Neural cell (in vitro differentiated cells): ENCODE measurements at regions not wholly inside any gene's neighbourhood (a gene's known extent, or its start where the extent isn't known, plus 50 kb on each side); places are given as distances from the start of the nearest gene placed in this dataset.

Experiments
- H2AFZ ChIP-seq: fragments of 200-600, 300-800 bp; sonication (generic), shearing (Covaris generic); 2 replicates; pipeline ENCODE4 v1.6.0; 2014; ENCODE audit warnings: low read depth, mild to moderate bottlenecking, antibody characterized with exemption, low read length, moderate library complexity
- H3F3A ChIP-seq: fragments of 200-600 bp; shearing (Covaris generic); 2 replicates; pipeline ENCODE4 v1.6.1; 2016; ENCODE audit warnings: mild to moderate bottlenecking, moderate library complexity, mixed read lengths, antibody characterized with exemption, low read length; ENCODE audit not compliant: insufficient read depth, poor library complexity, severe bottlenecking
- H3K27ac ChIP-seq: fragments of 200-600, 300-800 bp; sonication (generic), shearing (Covaris generic); 2 replicates; pipeline ENCODE4 v1.5.1; 2014; ENCODE audit warnings: mild to moderate bottlenecking, low read length, moderate library complexity
- H3K27me3 ChIP-seq: fragments of 300-800, 200-600 bp; sonication (generic), shearing (Covaris generic); 2 replicates; pipeline ENCODE4 v1.6.0; 2014; ENCODE audit warnings: mild to moderate bottlenecking, low read depth, low read length, moderate library complexity; ENCODE audit not compliant: insufficient read depth
- H3K36me3 ChIP-seq: fragments of 300-800, 200-600 bp; sonication (generic), shearing (Covaris generic); 2 replicates; pipeline ENCODE4 v1.5.1; 2014; ENCODE audit warnings: mild to moderate bottlenecking, antibody characterized with exemption, low read length, moderate library complexity; ENCODE audit not compliant: insufficient read depth
- H3K4me2 ChIP-seq: fragments of 300-800, 200-600 bp; sonication (generic), shearing (Covaris generic); 2 replicates; pipeline ENCODE4 v1.6.0; 2014; ENCODE audit warnings: mild to moderate bottlenecking, low read length
- H3K4me3 ChIP-seq: fragments of 300-800, 200-600 bp; sonication (generic), shearing (Covaris generic); 2 replicates; pipeline ENCODE4 v1.5.1; 2014; ENCODE audit warnings: mild to moderate bottlenecking, low read length, moderate library complexity
- H3K79me2 ChIP-seq: fragments of 200-600 bp; shearing (Covaris generic); replicated peaks from 2 replicates; pipeline ENCODE4 v1.6.0; 2014; ENCODE audit warnings: mild to moderate bottlenecking, low read length, moderate library complexity; ENCODE audit not compliant: insufficient read depth
- H3K9ac ChIP-seq: fragments of 300-800, 200-600 bp; sonication (generic), shearing (Covaris generic); 2 replicates; pipeline ENCODE4 v1.6.1; 2016; ENCODE audit warnings: mild to moderate bottlenecking, low read length, mixed read lengths
- H3K9me2 ChIP-seq: fragments of 200-600 bp; shearing (Covaris generic); 2 replicates; pipeline ENCODE4 v1.6.1; 2016; ENCODE audit warnings: mild to moderate bottlenecking, low read length, mixed read lengths; ENCODE audit not compliant: insufficient read depth
- H3K9me3 ChIP-seq: fragments of 200-600, 300-800 bp; sonication (generic), shearing (Covaris generic); 2 replicates; pipeline ENCODE4 v1.6.1; 2016; ENCODE audit warnings: mild to moderate bottlenecking, mixed run types, low read length, moderate library complexity, mixed read lengths
- H4K20me1 ChIP-seq: fragments of 200-600 bp; shearing (Covaris generic); 2 replicates; pipeline ENCODE4 v1.6.1; 2016; ENCODE audit warnings: mild to moderate bottlenecking, mixed run types; ENCODE audit not compliant: insufficient read depth
- EP300 ChIP-seq: fragments of 450-650 bp; conservative IDR thresholded peaks from 2 replicates; pipeline ENCODE4 v1.6.1; 2014; ENCODE audit warnings: antibody characterized with exemption, mild to moderate bottlenecking, moderate library complexity; ENCODE audit not compliant: poor library complexity, severe bottlenecking
- EZH2 ChIP-seq: fragments of 200-600, 300-800 bp; shearing (Covaris generic), sonication (generic); IDR thresholded peaks from 2 replicates; pipeline ENCODE4 v1.6.1; 2014; ENCODE audit warnings: antibody characterized with exemption, low read length, borderline replicate concordance, mild to moderate bottlenecking; ENCODE audit not compliant: insufficient read depth, poor library complexity, severe bottlenecking
- MXI1 ChIP-seq: fragments of 450-650 bp; conservative IDR thresholded peaks from 2 replicates; pipeline ENCODE4 v1.6.1; 2014; ENCODE audit warnings: antibody characterized with exemption, mild to moderate bottlenecking; ENCODE audit not compliant: poor library complexity, severe bottlenecking
- POLR2AphosphoS5 ChIP-seq: IDR thresholded peaks from 2 replicates; pipeline ENCODE4 v1.6.1; 2012
- RAD21 ChIP-seq: fragments of 450-650 bp; conservative IDR thresholded peaks from 2 replicates; pipeline ENCODE4 v1.6.1; 2014; ENCODE audit warnings: antibody characterized with exemption, mild to moderate bottlenecking, moderate library complexity
- TAF1 ChIP-seq: IDR thresholded peaks from 2 replicates; pipeline ENCODE4 v1.6.1; 2012; ENCODE audit warnings: low read depth
- TF ChIP-seq, protein P1 (sequence below): IDR thresholded peaks from 2 replicates; pipeline ENCODE4 v1.6.1; 2012; ENCODE audit warnings: borderline replicate concordance
- TF ChIP-seq, protein P2 (sequence below): fragments of 450-650 bp; IDR thresholded peaks from 2 replicates; pipeline ENCODE4 v1.5.1; 2014; ENCODE audit warnings: antibody characterized with exemption, mild to moderate bottlenecking, moderate library complexity; ENCODE audit not compliant: poor library complexity, severe bottlenecking

DNA sequence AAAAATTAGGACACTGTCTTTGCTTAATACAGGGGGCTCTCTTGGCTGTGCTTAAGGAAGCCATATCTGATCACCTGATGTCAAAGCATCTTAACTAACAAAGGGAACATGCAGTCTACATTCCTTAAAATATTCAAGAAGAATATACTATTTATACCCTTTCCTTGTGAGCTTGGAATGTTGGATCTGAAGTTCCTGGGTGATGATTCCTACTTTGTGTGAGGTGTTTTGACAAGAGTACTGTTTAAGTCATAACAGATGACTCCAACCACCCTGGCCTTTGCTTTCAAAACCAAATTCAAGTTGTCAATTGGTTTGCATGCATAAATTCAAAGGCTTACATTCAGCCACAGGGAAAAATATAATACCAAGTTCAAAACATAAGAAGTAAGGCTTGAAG, 862.7 kb upstream of the SEMA6D start:
- Histone ChIP-seq H4K20me1 (no peaks in the 10 kb centered on the region), H3F3A (no peaks in the 10 kb centered on the region), H3K9ac (no peak overlapping the region), H2AFZ (no peak overlapping the region), H3K27ac (no peak overlapping the region), H3K79me2 (no peaks in the 10 kb centered on the region), H3K9me2 (no peaks in the 10 kb centered on the region), H3K27me3 (no peaks in the 10 kb centered on the region), H3K36me3 (no peaks in the 10 kb centered on the region), H3K9me3 (no peaks in the 10 kb centered on the region), H3K4me3 (no peak overlapping the region), H3K4me2 (no peak overlapping the region)
- TF ChIP-seq, protein P1, sequence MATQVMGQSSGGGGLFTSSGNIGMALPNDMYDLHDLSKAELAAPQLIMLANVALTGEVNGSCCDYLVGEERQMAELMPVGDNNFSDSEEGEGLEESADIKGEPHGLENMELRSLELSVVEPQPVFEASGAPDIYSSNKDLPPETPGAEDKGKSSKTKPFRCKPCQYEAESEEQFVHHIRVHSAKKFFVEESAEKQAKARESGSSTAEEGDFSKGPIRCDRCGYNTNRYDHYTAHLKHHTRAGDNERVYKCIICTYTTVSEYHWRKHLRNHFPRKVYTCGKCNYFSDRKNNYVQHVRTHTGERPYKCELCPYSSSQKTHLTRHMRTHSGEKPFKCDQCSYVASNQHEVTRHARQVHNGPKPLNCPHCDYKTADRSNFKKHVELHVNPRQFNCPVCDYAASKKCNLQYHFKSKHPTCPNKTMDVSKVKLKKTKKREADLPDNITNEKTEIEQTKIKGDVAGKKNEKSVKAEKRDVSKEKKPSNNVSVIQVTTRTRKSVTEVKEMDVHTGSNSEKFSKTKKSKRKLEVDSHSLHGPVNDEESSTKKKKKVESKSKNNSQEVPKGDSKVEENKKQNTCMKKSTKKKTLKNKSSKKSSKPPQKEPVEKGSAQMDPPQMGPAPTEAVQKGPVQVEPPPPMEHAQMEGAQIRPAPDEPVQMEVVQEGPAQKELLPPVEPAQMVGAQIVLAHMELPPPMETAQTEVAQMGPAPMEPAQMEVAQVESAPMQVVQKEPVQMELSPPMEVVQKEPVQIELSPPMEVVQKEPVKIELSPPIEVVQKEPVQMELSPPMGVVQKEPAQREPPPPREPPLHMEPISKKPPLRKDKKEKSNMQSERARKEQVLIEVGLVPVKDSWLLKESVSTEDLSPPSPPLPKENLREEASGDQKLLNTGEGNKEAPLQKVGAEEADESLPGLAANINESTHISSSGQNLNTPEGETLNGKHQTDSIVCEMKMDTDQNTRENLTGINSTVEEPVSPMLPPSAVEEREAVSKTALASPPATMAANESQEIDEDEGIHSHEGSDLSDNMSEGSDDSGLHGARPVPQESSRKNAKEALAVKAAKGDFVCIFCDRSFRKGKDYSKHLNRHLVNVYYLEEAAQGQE = peak; percentile 59
- no peak for TF ChIP-seq EZH2

- H2AFZ ChIP-seq = no peak overlapping the region
- no peak overlapping the region for H3K27ac ChIP-seq
- no peak for TF ChIP-seq POLR2AphosphoS5
- no peak for TF ChIP-seq EP300
- no peak for TF ChIP-seq EZH2
- TF ChIP-seq RAD21 = no peak
- TF ChIP-seq, protein P2, sequence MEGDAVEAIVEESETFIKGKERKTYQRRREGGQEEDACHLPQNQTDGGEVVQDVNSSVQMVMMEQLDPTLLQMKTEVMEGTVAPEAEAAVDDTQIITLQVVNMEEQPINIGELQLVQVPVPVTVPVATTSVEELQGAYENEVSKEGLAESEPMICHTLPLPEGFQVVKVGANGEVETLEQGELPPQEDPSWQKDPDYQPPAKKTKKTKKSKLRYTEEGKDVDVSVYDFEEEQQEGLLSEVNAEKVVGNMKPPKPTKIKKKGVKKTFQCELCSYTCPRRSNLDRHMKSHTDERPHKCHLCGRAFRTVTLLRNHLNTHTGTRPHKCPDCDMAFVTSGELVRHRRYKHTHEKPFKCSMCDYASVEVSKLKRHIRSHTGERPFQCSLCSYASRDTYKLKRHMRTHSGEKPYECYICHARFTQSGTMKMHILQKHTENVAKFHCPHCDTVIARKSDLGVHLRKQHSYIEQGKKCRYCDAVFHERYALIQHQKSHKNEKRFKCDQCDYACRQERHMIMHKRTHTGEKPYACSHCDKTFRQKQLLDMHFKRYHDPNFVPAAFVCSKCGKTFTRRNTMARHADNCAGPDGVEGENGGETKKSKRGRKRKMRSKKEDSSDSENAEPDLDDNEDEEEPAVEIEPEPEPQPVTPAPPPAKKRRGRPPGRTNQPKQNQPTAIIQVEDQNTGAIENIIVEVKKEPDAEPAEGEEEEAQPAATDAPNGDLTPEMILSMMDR = no peak
- no peak for TF ChIP-seq TAF1
- no peak for TF ChIP-seq MXI1
- TF ChIP-seq, protein P1 = no peak
- no peak overlapping the region for H3K9ac ChIP-seq
- no peak overlapping the region for H3K4me3 ChIP-seq
- no peaks in the 10 kb centered on the region for H3K36me3 ChIP-seq
- no peaks in the 10 kb centered on the region for H3K9me2 ChIP-seq
- H3K79me2 ChIP-seq = no peaks in the 10 kb centered on the region
- no peaks in the 10 kb centered on the region for H4K20me1 ChIP-seq
- H3K9me3 ChIP-seq = no peaks in the 10 kb centered on the region
- H3K4me2 ChIP-seq = no peak overlapping the region
- no peaks in the 10 kb centered on the region for H3F3A ChIP-seq
- H3K27me3 ChIP-seq = no peaks in the 10 kb centered on the region
Observed at GRCh38 chr15:46855388-46855787, 861.9 kb upstream of the SEMA6D start.
